ENCODE measurements at regions not wholly inside any gene's neighbourhood (a gene's known extent, or its start where the extent isn't known, plus 50 kb on each side); places are given as distances from the start of the nearest gene placed in this dataset.

DNA sequence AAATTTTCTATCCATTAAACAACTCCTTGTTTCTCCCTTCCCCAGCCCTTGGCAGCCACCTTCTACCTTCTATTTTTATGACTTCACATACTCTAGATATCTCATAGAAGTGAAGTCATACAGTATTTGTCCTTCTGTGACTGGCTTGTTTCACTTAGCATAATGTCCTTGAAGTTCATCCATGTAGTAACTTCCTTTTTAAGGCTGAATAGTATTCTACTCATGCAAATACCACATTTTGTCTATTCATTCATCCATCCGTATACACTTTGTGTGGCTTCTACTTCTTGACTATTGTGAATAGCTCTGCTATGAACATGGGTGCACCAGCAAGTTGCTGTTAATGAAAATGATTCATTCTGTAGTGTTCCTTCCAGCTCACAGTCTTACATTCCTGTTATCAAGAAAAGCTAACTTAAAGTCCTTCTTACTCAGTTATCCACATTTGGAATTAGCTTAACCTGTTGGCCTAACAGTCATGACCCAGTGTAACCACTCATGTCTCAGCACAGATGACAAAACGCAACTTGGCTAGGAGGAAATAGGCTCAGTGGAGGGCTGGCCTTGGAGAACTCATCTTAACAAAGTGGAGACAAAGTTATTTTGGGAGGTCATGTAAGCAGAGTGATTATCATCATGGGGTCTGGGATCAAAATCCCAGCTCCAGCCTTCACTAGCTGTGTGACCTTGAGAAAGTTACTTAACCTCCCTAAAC, 129.7 kb upstream of the MAP3K1 start:
- no peak overlapping the region for H2AFZ ChIP-seq (ENCODE audit: low read depth, low read length)
- H3K27ac ChIP-seq (ENCODE audit: low read length) = no peak overlapping the region
- no peaks in the 10 kb centered on the region for H3F3A ChIP-seq (ENCODE audit: insufficient read depth, low read length, poor library complexity, severe bottlenecking)
- H4K20me1 ChIP-seq (ENCODE audit: insufficient read depth) = no peaks in the 10 kb centered on the region
- no peaks in the 10 kb centered on the region for H3K9me2 ChIP-seq (ENCODE audit: insufficient read depth, low read length)
- TF ChIP-seq, protein P1, sequence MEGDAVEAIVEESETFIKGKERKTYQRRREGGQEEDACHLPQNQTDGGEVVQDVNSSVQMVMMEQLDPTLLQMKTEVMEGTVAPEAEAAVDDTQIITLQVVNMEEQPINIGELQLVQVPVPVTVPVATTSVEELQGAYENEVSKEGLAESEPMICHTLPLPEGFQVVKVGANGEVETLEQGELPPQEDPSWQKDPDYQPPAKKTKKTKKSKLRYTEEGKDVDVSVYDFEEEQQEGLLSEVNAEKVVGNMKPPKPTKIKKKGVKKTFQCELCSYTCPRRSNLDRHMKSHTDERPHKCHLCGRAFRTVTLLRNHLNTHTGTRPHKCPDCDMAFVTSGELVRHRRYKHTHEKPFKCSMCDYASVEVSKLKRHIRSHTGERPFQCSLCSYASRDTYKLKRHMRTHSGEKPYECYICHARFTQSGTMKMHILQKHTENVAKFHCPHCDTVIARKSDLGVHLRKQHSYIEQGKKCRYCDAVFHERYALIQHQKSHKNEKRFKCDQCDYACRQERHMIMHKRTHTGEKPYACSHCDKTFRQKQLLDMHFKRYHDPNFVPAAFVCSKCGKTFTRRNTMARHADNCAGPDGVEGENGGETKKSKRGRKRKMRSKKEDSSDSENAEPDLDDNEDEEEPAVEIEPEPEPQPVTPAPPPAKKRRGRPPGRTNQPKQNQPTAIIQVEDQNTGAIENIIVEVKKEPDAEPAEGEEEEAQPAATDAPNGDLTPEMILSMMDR (IDR thresholded peaks at IDR 0.05; ENCODE audit: poor library complexity, severe bottlenecking) = no peak
- TF ChIP-seq EP300 (conservative IDR thresholded peaks at IDR 0.05; ENCODE audit: poor library complexity, severe bottlenecking) (no peak), RAD21 (conservative IDR thresholded peaks at IDR 0.05) (no peak), MXI1 (conservative IDR thresholded peaks at IDR 0.05; ENCODE audit: poor library complexity, severe bottlenecking) (no peak), SMC3 (conservative IDR thresholded peaks at IDR 0.05; ENCODE audit: poor library complexity) (no peak), POLR2AphosphoS5 (IDR thresholded peaks at IDR 0.05) (no peak), TAF1 (IDR thresholded peaks at IDR 0.05; ENCODE audit: low read depth) (no peak), EZH2 (IDR thresholded peaks at IDR 0.05; ENCODE audit: borderline replicate concordance, insufficient read depth, low read length, poor library complexity, severe bottlenecking) (no peak)
- TF ChIP-seq, protein P2, sequence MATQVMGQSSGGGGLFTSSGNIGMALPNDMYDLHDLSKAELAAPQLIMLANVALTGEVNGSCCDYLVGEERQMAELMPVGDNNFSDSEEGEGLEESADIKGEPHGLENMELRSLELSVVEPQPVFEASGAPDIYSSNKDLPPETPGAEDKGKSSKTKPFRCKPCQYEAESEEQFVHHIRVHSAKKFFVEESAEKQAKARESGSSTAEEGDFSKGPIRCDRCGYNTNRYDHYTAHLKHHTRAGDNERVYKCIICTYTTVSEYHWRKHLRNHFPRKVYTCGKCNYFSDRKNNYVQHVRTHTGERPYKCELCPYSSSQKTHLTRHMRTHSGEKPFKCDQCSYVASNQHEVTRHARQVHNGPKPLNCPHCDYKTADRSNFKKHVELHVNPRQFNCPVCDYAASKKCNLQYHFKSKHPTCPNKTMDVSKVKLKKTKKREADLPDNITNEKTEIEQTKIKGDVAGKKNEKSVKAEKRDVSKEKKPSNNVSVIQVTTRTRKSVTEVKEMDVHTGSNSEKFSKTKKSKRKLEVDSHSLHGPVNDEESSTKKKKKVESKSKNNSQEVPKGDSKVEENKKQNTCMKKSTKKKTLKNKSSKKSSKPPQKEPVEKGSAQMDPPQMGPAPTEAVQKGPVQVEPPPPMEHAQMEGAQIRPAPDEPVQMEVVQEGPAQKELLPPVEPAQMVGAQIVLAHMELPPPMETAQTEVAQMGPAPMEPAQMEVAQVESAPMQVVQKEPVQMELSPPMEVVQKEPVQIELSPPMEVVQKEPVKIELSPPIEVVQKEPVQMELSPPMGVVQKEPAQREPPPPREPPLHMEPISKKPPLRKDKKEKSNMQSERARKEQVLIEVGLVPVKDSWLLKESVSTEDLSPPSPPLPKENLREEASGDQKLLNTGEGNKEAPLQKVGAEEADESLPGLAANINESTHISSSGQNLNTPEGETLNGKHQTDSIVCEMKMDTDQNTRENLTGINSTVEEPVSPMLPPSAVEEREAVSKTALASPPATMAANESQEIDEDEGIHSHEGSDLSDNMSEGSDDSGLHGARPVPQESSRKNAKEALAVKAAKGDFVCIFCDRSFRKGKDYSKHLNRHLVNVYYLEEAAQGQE (IDR thresholded peaks at IDR 0.05; ENCODE audit: borderline replicate concordance) = no peak
- no peak overlapping the region for H3K4me2 ChIP-seq (ENCODE audit: low read length)
- no peaks in the 10 kb centered on the region for H3K36me3 ChIP-seq (ENCODE audit: insufficient read depth, low read length)
- H3K27me3 ChIP-seq (ENCODE audit: insufficient read depth, low read depth, low read length) = no peaks in the 10 kb centered on the region
- no peaks in the 10 kb centered on the region for H3K9me3 ChIP-seq (ENCODE audit: low read length)
- H3K9ac ChIP-seq (ENCODE audit: low read length) = no peak overlapping the region
- H3K4me3 ChIP-seq (ENCODE audit: low read length) = no peak overlapping the region
- no peaks in the 10 kb centered on the region for H3K79me2 ChIP-seq (replicated peaks; ENCODE audit: insufficient read depth, low read length)

DNA sequence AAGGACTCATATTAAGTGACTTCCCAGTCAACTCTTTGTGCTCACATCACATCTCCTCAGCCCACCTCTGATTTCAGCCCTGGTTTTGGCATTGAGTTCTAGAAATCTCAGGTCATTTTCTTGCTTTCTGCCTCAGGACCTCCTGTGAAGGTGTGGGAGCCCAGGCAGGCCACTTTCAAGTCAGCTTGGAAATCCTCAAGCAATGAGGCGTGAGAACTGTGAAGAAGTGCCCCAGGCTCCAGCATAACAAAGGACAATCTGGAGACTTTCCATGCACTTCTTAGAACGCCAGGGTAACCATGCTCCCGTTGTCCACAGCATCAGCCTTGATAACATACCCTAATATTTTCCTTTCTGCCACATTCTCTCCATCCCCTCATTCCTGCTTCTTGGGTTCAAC, 131.2 kb upstream of the MAP3K1 start:
- TF ChIP-seq POLR2AphosphoS5 (IDR thresholded peaks at IDR 0.05) = no peak
- TF ChIP-seq SMC3 (conservative IDR thresholded peaks at IDR 0.05; ENCODE audit: poor library complexity) = no peak
- TF ChIP-seq RAD21 (conservative IDR thresholded peaks at IDR 0.05) = no peak
- TF ChIP-seq TAF1 (IDR thresholded peaks at IDR 0.05; ENCODE audit: low read depth) = no peak
- TF ChIP-seq, protein P1 (IDR thresholded peaks at IDR 0.05; ENCODE audit: poor library complexity, severe bottlenecking) = no peak
- TF ChIP-seq EP300 (conservative IDR thresholded peaks at IDR 0.05; ENCODE audit: poor library complexity, severe bottlenecking) = no peak
- TF ChIP-seq, protein P2 (IDR thresholded peaks at IDR 0.05; ENCODE audit: borderline replicate concordance) = no peak
- TF ChIP-seq EZH2 (IDR thresholded peaks at IDR 0.05; ENCODE audit: borderline replicate concordance, insufficient read depth, low read length, poor library complexity, severe bottlenecking) = no peak
- no peaks in the 10 kb centered on the region for H3K36me3 ChIP-seq (ENCODE audit: insufficient read depth, low read length)
- H4K20me1 ChIP-seq (ENCODE audit: insufficient read depth) = no peaks in the 10 kb centered on the region
- no peaks in the 10 kb centered on the region for H3K79me2 ChIP-seq (replicated peaks; ENCODE audit: insufficient read depth, low read length)
- no peak overlapping the region for H3K4me3 ChIP-seq (ENCODE audit: low read length)
- H3K9ac ChIP-seq (ENCODE audit: low read length) = no peak overlapping the region
- H3K9me2 ChIP-seq (ENCODE audit: insufficient read depth, low read length) = no peaks in the 10 kb centered on the region
- H3K27ac ChIP-seq (ENCODE audit: low read length) = no peak overlapping the region
- H3K27me3 ChIP-seq (ENCODE audit: insufficient read depth, low read depth, low read length) = no peaks in the 10 kb centered on the region
- no peaks in the 10 kb centered on the region for H3F3A ChIP-seq (ENCODE audit: insufficient read depth, low read length, poor library complexity, severe bottlenecking)
- H3K9me3 ChIP-seq (ENCODE audit: low read length) = no peaks in the 10 kb centered on the region
- no peak overlapping the region for H3K4me2 ChIP-seq (ENCODE audit: low read length)
- no peak overlapping the region for H2AFZ ChIP-seq (ENCODE audit: low read depth, low read length)
